PC-3 (cell line): ENCODE measurements at regions not wholly inside any gene's neighbourhood (a gene's known extent, or its start where the extent isn't known, plus 50 kb on each side); places are given as distances from the start of the nearest gene placed in this dataset.

Source experiments
- ATAC-seq: fragments of 200-7000 bp; cut with Tn5 transposase; 2 replicates; pipeline ENCODE4 v1.9.1; 2020; ENCODE audit warnings: mild to moderate bottlenecking, moderate library complexity
- BruUV-seq: library from RNA; stranded (reverse); fragments of 400-500 nt; replicated peaks from 2 replicates; lab custom pipeline; 2021; lab: Mats Ljungman, UMichigan
- CTCF ChIA-PET: fragments of 300-600 bp; sonication (Branson Sonifier 250); formaldehyde crosslinking; loops from one replicate; lab custom pipeline; 2022; ENCODE audit warnings: antibody characterized with exemption; lab: Charles Lee
- POLR2A ChIA-PET: fragments of 300-600 bp; sonication (Branson Sonifier 250); formaldehyde crosslinking; loops from one replicate; lab custom pipeline; 2022; ENCODE audit warnings: antibody characterized with exemption; ENCODE audit not compliant: unreplicated experiment; lab: Charles Lee
- DNase-seq: peaks from one replicate; pipeline ENCODE4 v3.0.0-alpha.2; 2015
- H2AFZ ChIP-seq: fragments of 300-600 bp; sonication (generic); 2 replicates; pipeline ENCODE4 v1.6.0; 2016; ENCODE audit warnings: antibody characterized with exemption, low read length
- H3F3A ChIP-seq: fragments of 300-600 bp; sonication (generic); one replicate; pipeline ENCODE4 v1.6.0; 2017; ENCODE audit warnings: antibody characterized with exemption, low read length, control low read depth, mild to moderate bottlenecking; ENCODE audit not compliant: unreplicated experiment
- H3K27ac ChIP-seq: fragments of 300-600 bp; sonication (generic); 2 replicates; pipeline ENCODE4 v1.5.1; 2016; ENCODE audit warnings: mild to moderate bottlenecking, low read length
- H3K27me3 ChIP-seq: fragments of 300-600 bp; sonication (generic); 2 replicates; pipeline ENCODE4 v1.6.1; 2016; ENCODE audit warnings: low read length, mixed read lengths
- H3K36me3 ChIP-seq: fragments of 300-600 bp; sonication (generic); 2 replicates; pipeline ENCODE4 v1.6.1; 2016; ENCODE audit warnings: low read depth, mixed run types, low read length, mixed read lengths
- H3K4me1 ChIP-seq: fragments of 300-600 bp; sonication (generic); 2 replicates; pipeline ENCODE4 v1.5.1; 2016; ENCODE audit warnings: low read length; ENCODE audit not compliant: insufficient read depth
- H3K4me2 ChIP-seq: fragments of 300-600 bp; sonication (generic); 2 replicates; pipeline ENCODE4 v1.6.0; 2016; ENCODE audit warnings: low read length
- H3K4me3 ChIP-seq: fragments of 300-600 bp; sonication (generic); 2 replicates; pipeline ENCODE4 v1.5.1; 2016; ENCODE audit warnings: mild to moderate bottlenecking, low read length, mixed read lengths
- H3K79me2 ChIP-seq: fragments of 300-600 bp; sonication (generic); 2 replicates; pipeline ENCODE4 v1.6.1; 2017; ENCODE audit warnings: low read length, mixed read lengths
- H3K9ac ChIP-seq: fragments of 300-600 bp; sonication (generic); 2 replicates; pipeline ENCODE4 v1.6.0; 2016; ENCODE audit warnings: mild to moderate bottlenecking, low read length
- H3K9me2 ChIP-seq: fragments of 300-600 bp; sonication (generic); replicated peaks from 2 replicates; pipeline ENCODE4 v1.6.1; 2016; ENCODE audit warnings: mixed run types, low read length, mixed read lengths
- H3K9me3 ChIP-seq: fragments of 300-600 bp; sonication (generic); 2 replicates; pipeline ENCODE4 v1.6.1; 2016; ENCODE audit warnings: low read length, mixed read lengths
- H4K20me1 ChIP-seq: fragments of 300-600 bp; sonication (generic); 2 replicates; pipeline ENCODE4 v1.6.1; 2016; ENCODE audit warnings: low read length, mixed read lengths
- EZH2 ChIP-seq: fragments of 300-600 bp; sonication (generic); IDR thresholded peaks from one replicate; pipeline ENCODE4 v1.6.1; 2017; ENCODE audit warnings: antibody characterized with exemption, mild to moderate bottlenecking, low read length; ENCODE audit not compliant: unreplicated experiment
- EZH2phosphoT487 ChIP-seq: fragments of 300-600 bp; sonication (generic); IDR thresholded peaks from 2 replicates; pipeline ENCODE4 v1.6.1; 2018; ENCODE audit warnings: mild to moderate bottlenecking, antibody characterized with exemption, low read length, borderline replicate concordance
- intact Hi-C: fragments of 100-400 bp; cut with micrococcal nuclease; formaldehyde crosslinking; loops from 2 replicates; pipeline ENCODE4 v1.9.0; 2023
- TF ChIP-seq, protein P1 (sequence below): fragments of 300-600 bp; sonication (generic); conservative IDR thresholded peaks from 2 replicates; pipeline ENCODE4 v1.5.1; 2017; ENCODE audit warnings: antibody characterized with exemption, low read depth, mild to moderate bottlenecking, low read length

- ChIA-PET CTCF (no interaction called here), POLR2A (no interaction called here)
- no peak for DNase-seq
- Histone ChIP-seq H3K27ac (no peak overlapping the region), H3K36me3 (no peaks in the 10 kb centered on the region), H2AFZ (no peak overlapping the region), H3K9me3 (peaks cover 28% of the 10 kb centered on the region; the same call in 1 of the 2 replicates), H3K4me1 (no peaks in the 10 kb centered on the region), H4K20me1 (no peaks in the 10 kb centered on the region), H3K27me3 (no peaks in the 10 kb centered on the region), H3K4me2 (no peak overlapping the region), H3K9me2 (no peaks in the 10 kb centered on the region), H3F3A (no peaks in the 10 kb centered on the region), H3K4me3 (no peak overlapping the region), H3K79me2 (no peaks in the 10 kb centered on the region), H3K9ac (no peak overlapping the region)
- no TSS peak for BruUV-seq
- no peak for ATAC-seq
- intact Hi-C loops: no loop called here
- TF ChIP-seq, protein P1, sequence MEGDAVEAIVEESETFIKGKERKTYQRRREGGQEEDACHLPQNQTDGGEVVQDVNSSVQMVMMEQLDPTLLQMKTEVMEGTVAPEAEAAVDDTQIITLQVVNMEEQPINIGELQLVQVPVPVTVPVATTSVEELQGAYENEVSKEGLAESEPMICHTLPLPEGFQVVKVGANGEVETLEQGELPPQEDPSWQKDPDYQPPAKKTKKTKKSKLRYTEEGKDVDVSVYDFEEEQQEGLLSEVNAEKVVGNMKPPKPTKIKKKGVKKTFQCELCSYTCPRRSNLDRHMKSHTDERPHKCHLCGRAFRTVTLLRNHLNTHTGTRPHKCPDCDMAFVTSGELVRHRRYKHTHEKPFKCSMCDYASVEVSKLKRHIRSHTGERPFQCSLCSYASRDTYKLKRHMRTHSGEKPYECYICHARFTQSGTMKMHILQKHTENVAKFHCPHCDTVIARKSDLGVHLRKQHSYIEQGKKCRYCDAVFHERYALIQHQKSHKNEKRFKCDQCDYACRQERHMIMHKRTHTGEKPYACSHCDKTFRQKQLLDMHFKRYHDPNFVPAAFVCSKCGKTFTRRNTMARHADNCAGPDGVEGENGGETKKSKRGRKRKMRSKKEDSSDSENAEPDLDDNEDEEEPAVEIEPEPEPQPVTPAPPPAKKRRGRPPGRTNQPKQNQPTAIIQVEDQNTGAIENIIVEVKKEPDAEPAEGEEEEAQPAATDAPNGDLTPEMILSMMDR: no peak
- TF ChIP-seq EZH2phosphoT487: no peak
- TF ChIP-seq EZH2: no peak
Measured at GRCh38 chr3:75042941-75043340, 428.5 kb upstream of the CNTN3 start.

- Histone ChIP-seq H3K4me1 (no peaks in the 10 kb centered on the region), H3K9me3 (peaks cover 35% of the 10 kb centered on the region), H3K9ac (no peak overlapping the region), H2AFZ (no peak overlapping the region), H3F3A (no peaks in the 10 kb centered on the region), H3K79me2 (no peaks in the 10 kb centered on the region), H3K9me2 (no peaks in the 10 kb centered on the region), H3K4me2 (no peak overlapping the region), H3K36me3 (no peaks in the 10 kb centered on the region), H3K4me3 (no peak overlapping the region), H4K20me1 (no peaks in the 10 kb centered on the region), H3K27me3 (no peaks in the 10 kb centered on the region), H3K27ac (no peak overlapping the region)
- CTCF ChIA-PET: no interaction called here
- ATAC-seq (no peak), DNase-seq (no peak)
- TF ChIP-seq EZH2: no peak
- TF ChIP-seq, protein P1: no peak
- TF ChIP-seq EZH2phosphoT487: no peak
- BruUV-seq: no TSS peak
- POLR2A ChIA-PET: no interaction called here
- intact Hi-C loops: no loop called here
Measured at GRCh38 chr3:75048650-75049049, 434.2 kb upstream of the CNTN3 start.

- POLR2A ChIA-PET: no interaction called here
- no peak overlapping the region for H2AFZ ChIP-seq
- no peak for DNase-seq
- H3K27ac ChIP-seq: no peak overlapping the region
- H3K9me3 ChIP-seq: peaks cover 31% of the 10 kb centered on the region
- H3F3A ChIP-seq: no peaks in the 10 kb centered on the region
- no peaks in the 10 kb centered on the region for H4K20me1 ChIP-seq
- H3K9ac ChIP-seq: no peak overlapping the region
- no peaks in the 10 kb centered on the region for H3K79me2 ChIP-seq
- no peaks in the 10 kb centered on the region for H3K9me2 ChIP-seq
- TF ChIP-seq EZH2phosphoT487 (no peak), EZH2 (no peak)
- TF ChIP-seq, protein P1: no peak
- H3K4me2 ChIP-seq: no peak overlapping the region
- CTCF ChIA-PET: no interaction called here
- H3K4me3 ChIP-seq: no peak overlapping the region
- BruUV-seq: no TSS peak
- H3K4me1 ChIP-seq: no peaks in the 10 kb centered on the region
- no peaks in the 10 kb centered on the region for H3K27me3 ChIP-seq
- intact Hi-C loops: no loop called here
- no peaks in the 10 kb centered on the region for H3K36me3 ChIP-seq
- ATAC-seq: no peak
Measured at GRCh38 chr3:75049533-75049932, 435.1 kb upstream of the CNTN3 start.
